PC-3 (cell line): ENCODE measurements at regions not wholly inside any gene's neighbourhood (a gene's known extent, or its start where the extent isn't known, plus 50 kb on each side); places are given as distances from the start of the nearest gene placed in this dataset.

ENCODE experiments used
- ATAC-seq: fragments of 200-7000 bp; cut with Tn5 transposase; 2 replicates; pipeline ENCODE4 v1.9.1; 2020; ENCODE audit warnings: mild to moderate bottlenecking, moderate library complexity
- BruUV-seq: library from RNA; stranded (reverse); fragments of 400-500 nt; replicated peaks from 2 replicates; lab custom pipeline; 2021; lab: Mats Ljungman, UMichigan
- CTCF ChIA-PET: fragments of 300-600 bp; sonication (Branson Sonifier 250); formaldehyde crosslinking; loops from one replicate; lab custom pipeline; 2022; ENCODE audit warnings: antibody characterized with exemption; lab: Charles Lee
- POLR2A ChIA-PET: fragments of 300-600 bp; sonication (Branson Sonifier 250); formaldehyde crosslinking; loops from one replicate; lab custom pipeline; 2022; ENCODE audit warnings: antibody characterized with exemption; ENCODE audit not compliant: unreplicated experiment; lab: Charles Lee
- DNase-seq: peaks from one replicate; pipeline ENCODE4 v3.0.0-alpha.2; 2015
- H2AFZ ChIP-seq: fragments of 300-600 bp; sonication (generic); 2 replicates; pipeline ENCODE4 v1.6.0; 2016; ENCODE audit warnings: antibody characterized with exemption, low read length
- H3F3A ChIP-seq: fragments of 300-600 bp; sonication (generic); one replicate; pipeline ENCODE4 v1.6.0; 2017; ENCODE audit warnings: antibody characterized with exemption, low read length, control low read depth, mild to moderate bottlenecking; ENCODE audit not compliant: unreplicated experiment
- H3K27ac ChIP-seq: fragments of 300-600 bp; sonication (generic); 2 replicates; pipeline ENCODE4 v1.5.1; 2016; ENCODE audit warnings: mild to moderate bottlenecking, low read length
- H3K27me3 ChIP-seq: fragments of 300-600 bp; sonication (generic); 2 replicates; pipeline ENCODE4 v1.6.1; 2016; ENCODE audit warnings: low read length, mixed read lengths
- H3K36me3 ChIP-seq: fragments of 300-600 bp; sonication (generic); 2 replicates; pipeline ENCODE4 v1.6.1; 2016; ENCODE audit warnings: low read depth, mixed run types, low read length, mixed read lengths
- H3K4me1 ChIP-seq: fragments of 300-600 bp; sonication (generic); 2 replicates; pipeline ENCODE4 v1.5.1; 2016; ENCODE audit warnings: low read length; ENCODE audit not compliant: insufficient read depth
- H3K4me2 ChIP-seq: fragments of 300-600 bp; sonication (generic); 2 replicates; pipeline ENCODE4 v1.6.0; 2016; ENCODE audit warnings: low read length
- H3K4me3 ChIP-seq: fragments of 300-600 bp; sonication (generic); 2 replicates; pipeline ENCODE4 v1.5.1; 2016; ENCODE audit warnings: mild to moderate bottlenecking, low read length, mixed read lengths
- H3K79me2 ChIP-seq: fragments of 300-600 bp; sonication (generic); 2 replicates; pipeline ENCODE4 v1.6.1; 2017; ENCODE audit warnings: low read length, mixed read lengths
- H3K9ac ChIP-seq: fragments of 300-600 bp; sonication (generic); 2 replicates; pipeline ENCODE4 v1.6.0; 2016; ENCODE audit warnings: mild to moderate bottlenecking, low read length
- H3K9me2 ChIP-seq: fragments of 300-600 bp; sonication (generic); replicated peaks from 2 replicates; pipeline ENCODE4 v1.6.1; 2016; ENCODE audit warnings: mixed run types, low read length, mixed read lengths
- H3K9me3 ChIP-seq: fragments of 300-600 bp; sonication (generic); 2 replicates; pipeline ENCODE4 v1.6.1; 2016; ENCODE audit warnings: low read length, mixed read lengths
- H4K20me1 ChIP-seq: fragments of 300-600 bp; sonication (generic); 2 replicates; pipeline ENCODE4 v1.6.1; 2016; ENCODE audit warnings: low read length, mixed read lengths
- EZH2 ChIP-seq: fragments of 300-600 bp; sonication (generic); IDR thresholded peaks from one replicate; pipeline ENCODE4 v1.6.1; 2017; ENCODE audit warnings: antibody characterized with exemption, mild to moderate bottlenecking, low read length; ENCODE audit not compliant: unreplicated experiment
- EZH2phosphoT487 ChIP-seq: fragments of 300-600 bp; sonication (generic); IDR thresholded peaks from 2 replicates; pipeline ENCODE4 v1.6.1; 2018; ENCODE audit warnings: mild to moderate bottlenecking, antibody characterized with exemption, low read length, borderline replicate concordance
- intact Hi-C: fragments of 100-400 bp; cut with micrococcal nuclease; formaldehyde crosslinking; loops from 2 replicates; pipeline ENCODE4 v1.9.0; 2023
- TF ChIP-seq, protein P1 (sequence below): fragments of 300-600 bp; sonication (generic); conservative IDR thresholded peaks from 2 replicates; pipeline ENCODE4 v1.5.1; 2017; ENCODE audit warnings: antibody characterized with exemption, low read depth, mild to moderate bottlenecking, low read length

GRCh38 chr6:113363866-113364265 is 493.3 kb upstream of the MARCKS start:
- Histone ChIP-seq H3K4me3 (no peak overlapping the region), H4K20me1 (no peaks in the 10 kb centered on the region), H2AFZ (no peak overlapping the region), H3K9ac (no peak overlapping the region), H3K36me3 (no peaks in the 10 kb centered on the region), H3K9me2 (no peaks in the 10 kb centered on the region), H3K27me3 (no peaks in the 10 kb centered on the region), H3K79me2 (no peaks in the 10 kb centered on the region), H3K4me2 (no peak overlapping the region), H3K9me3 (no peaks in the 10 kb centered on the region), H3F3A (no peaks in the 10 kb centered on the region), H3K27ac (no peak overlapping the region), H3K4me1 (peaks cover 57% of the 10 kb centered on the region)
- TF ChIP-seq EZH2 = no peak
- TF ChIP-seq, protein P1, sequence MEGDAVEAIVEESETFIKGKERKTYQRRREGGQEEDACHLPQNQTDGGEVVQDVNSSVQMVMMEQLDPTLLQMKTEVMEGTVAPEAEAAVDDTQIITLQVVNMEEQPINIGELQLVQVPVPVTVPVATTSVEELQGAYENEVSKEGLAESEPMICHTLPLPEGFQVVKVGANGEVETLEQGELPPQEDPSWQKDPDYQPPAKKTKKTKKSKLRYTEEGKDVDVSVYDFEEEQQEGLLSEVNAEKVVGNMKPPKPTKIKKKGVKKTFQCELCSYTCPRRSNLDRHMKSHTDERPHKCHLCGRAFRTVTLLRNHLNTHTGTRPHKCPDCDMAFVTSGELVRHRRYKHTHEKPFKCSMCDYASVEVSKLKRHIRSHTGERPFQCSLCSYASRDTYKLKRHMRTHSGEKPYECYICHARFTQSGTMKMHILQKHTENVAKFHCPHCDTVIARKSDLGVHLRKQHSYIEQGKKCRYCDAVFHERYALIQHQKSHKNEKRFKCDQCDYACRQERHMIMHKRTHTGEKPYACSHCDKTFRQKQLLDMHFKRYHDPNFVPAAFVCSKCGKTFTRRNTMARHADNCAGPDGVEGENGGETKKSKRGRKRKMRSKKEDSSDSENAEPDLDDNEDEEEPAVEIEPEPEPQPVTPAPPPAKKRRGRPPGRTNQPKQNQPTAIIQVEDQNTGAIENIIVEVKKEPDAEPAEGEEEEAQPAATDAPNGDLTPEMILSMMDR = no peak
- intact Hi-C loops = loop anchor here (5.0 to 10.0 kb wide), 3 partner anchors 48 to 493 kb away; partner anchors contain the start of gene MARCKS
- ChIA-PET CTCF (no interaction called here), POLR2A (no interaction called here)
- no peak for DNase-seq
- ATAC-seq = no peak
- BruUV-seq = no TSS peak

GRCh38 chr6:113364766-113365165 is 492.4 kb upstream of the MARCKS start:
- ATAC-seq = no peak
- H3K9me2 ChIP-seq = no peaks in the 10 kb centered on the region
- no peaks in the 10 kb centered on the region for H4K20me1 ChIP-seq
- H3K36me3 ChIP-seq = no peaks in the 10 kb centered on the region
- no peak overlapping the region for H3K4me3 ChIP-seq
- ChIA-PET CTCF (no interaction called here), POLR2A (no interaction called here)
- TF ChIP-seq, protein P1 = no peak
- TF ChIP-seq EZH2 = no peak
- no peak for TF ChIP-seq EZH2phosphoT487
- no peaks in the 10 kb centered on the region for H3K79me2 ChIP-seq
- no peak overlapping the region for H2AFZ ChIP-seq
- H3K27ac ChIP-seq = no peak overlapping the region
- DNase-seq = no peak
- H3K9ac ChIP-seq = no peak overlapping the region
- no peaks in the 10 kb centered on the region for H3K9me3 ChIP-seq
- no TSS peak for BruUV-seq
- intact Hi-C loops = loop anchor here (5.0 to 10.0 kb wide), 3 partner anchors 48 to 493 kb away; partner anchors contain the start of gene MARCKS
- H3K27me3 ChIP-seq = no peaks in the 10 kb centered on the region
- H3F3A ChIP-seq = no peaks in the 10 kb centered on the region
- no peak overlapping the region for H3K4me2 ChIP-seq
- peaks cover 51% of the 10 kb centered on the region for H3K4me1 ChIP-seq

DNA sequence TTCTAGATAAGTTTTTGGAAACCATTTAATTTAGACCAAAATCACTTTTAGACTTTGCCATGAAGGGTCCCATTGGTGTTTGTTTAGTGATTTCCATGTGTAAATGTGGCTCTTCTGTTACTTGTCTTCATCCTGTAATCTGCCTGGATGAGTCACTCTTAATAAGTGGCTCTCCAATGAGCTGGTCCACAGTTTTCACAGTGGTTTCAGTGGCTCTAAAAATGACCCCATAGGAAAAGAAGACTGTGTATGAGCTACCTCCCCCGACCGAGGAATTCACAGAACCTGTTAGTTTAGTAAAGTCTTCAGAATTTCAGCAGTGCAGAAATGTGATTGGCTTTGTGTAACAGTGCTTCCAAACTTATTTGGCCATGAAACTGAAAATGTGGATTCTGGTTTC is 492.0 kb upstream of the MARCKS start:
- Histone ChIP-seq H3K36me3 (no peaks in the 10 kb centered on the region), H4K20me1 (no peaks in the 10 kb centered on the region), H3K9ac (no peak overlapping the region), H3K27me3 (no peaks in the 10 kb centered on the region), H3K27ac (no peak overlapping the region), H3K4me3 (no peak overlapping the region), H3K9me2 (no peaks in the 10 kb centered on the region), H3K79me2 (no peaks in the 10 kb centered on the region), H3F3A (no peaks in the 10 kb centered on the region), H3K4me1 (peaks cover 47% of the 10 kb centered on the region), H3K4me2 (no peak overlapping the region), H2AFZ (no peak overlapping the region), H3K9me3 (no peaks in the 10 kb centered on the region)
- no TSS peak for BruUV-seq
- TF ChIP-seq EZH2 (no peak), EZH2phosphoT487 (no peak)
- TF ChIP-seq, protein P1 = no peak
- ATAC-seq (no peak), DNase-seq (peak; percentile 29)
- intact Hi-C loops = loop anchor here (10.0 kb wide), 1 partner anchor 320 kb away; no protein-coding TSS in a partner anchor
- ChIA-PET POLR2A (no interaction called here), CTCF (no interaction called here)
